A549 (cell line): ENCODE measurements at regions not wholly inside any gene's neighbourhood (a gene's known extent, or its start where the extent isn't known, plus 50 kb on each side); places are given as distances from the start of the nearest gene placed in this dataset.
"Not testable (repeated sequence)": the region's sequence is repeated elsewhere in the genome, so short reads cannot be mapped to it uniquely, and the experiment has no call there.

Experiments used
- ATAC-seq, 2 experiments: fragments of 200-7000 bp in 1 of 2; fragments of >200 bp in 1 of 2; cut with Nextera tagmentation in 1 of 2; cut with Tn5 transposase in 1 of 2; 3 replicates each; pipeline versions ENCODE4 v1.8.0 to v1.9.1; 2018 to 2020; ENCODE audit warnings: mild to moderate bottlenecking in 1 of 2, moderate library complexity in 1 of 2
- CTCF ChIA-PET: fragments of 300-600 bp; sonication (Branson Sonifier 250); formaldehyde crosslinking; extraction: SDS; loops from one replicate; lab custom pipeline; 2021; ENCODE audit warnings: antibody characterized with exemption, inconsistent platforms; lab: Yijun Ruan, JAX
- POLR2A ChIA-PET: fragments of 350-600 bp; formaldehyde crosslinking; extraction: SDS; loops from one replicate; lab custom pipeline; 2021; ENCODE audit warnings: antibody characterized with exemption, inconsistent platforms; lab: Yijun Ruan, JAX
- DNase-seq, 2 experiments: peaks; one replicate each; pipeline versions ENCODE4 v3.0.0 to v3.0.0-alpha.2; 2011 to 2016; ENCODE audit warnings: low read depth in 1 of 2, low spot score in 1 of 2
- FAIRE-seq: peaks from 2 replicates; lab custom pipeline; 2011; peaks lifted over from hg19 to GRCh38; lab: Jason Lieb, UNC
- H3K27ac ChIP-seq, 2 experiments: fragments of >200 bp; sonication (Bioruptor Twin); formaldehyde crosslinking; 3 replicates each; pipeline ENCODE4 v1.5.1; 2016 to 2017
- H3K4me1 ChIP-seq: fragments of >200 bp; sonication (Bioruptor Twin); formaldehyde crosslinking; 3 replicates; pipeline ENCODE4 v1.6.1; 2016
- H3K4me2 ChIP-seq: fragments of >200 bp; sonication (Bioruptor Twin); formaldehyde crosslinking; 3 replicates; pipeline ENCODE4 v1.6.1; 2016
- H3K4me3 ChIP-seq: fragments of >200 bp; sonication (Bioruptor Twin); formaldehyde crosslinking; 3 replicates; pipeline ENCODE4 v1.5.1; 2016
- H3K9me3 ChIP-seq: fragments of >200 bp; sonication (Bioruptor Twin); formaldehyde crosslinking; 3 replicates; pipeline ENCODE4 v1.6.1; 2016
- BCL3 ChIP-seq: fragments of >200 bp; sonication (Bioruptor Twin); formaldehyde crosslinking; IDR thresholded peaks from 3 replicates; pipeline ENCODE4 v1.6.1; 2016
- CBX2 ChIP-seq: fragments of 200-600 bp; sonication (generic); IDR thresholded peaks from 2 replicates; pipeline ENCODE4 v1.6.1; 2016; ENCODE audit warnings: low read depth, mild to moderate bottlenecking, borderline replicate concordance
- CEBPB ChIP-seq, 2 experiments: fragments of >200 bp in 1 of 2; sonication (Bioruptor Twin) in 1 of 2; formaldehyde crosslinking in 1 of 2; IDR thresholded peaks; 2 replicates each; pipeline ENCODE4 v1.6.1; 2012 to 2016
- EHF ChIP-seq: fragments of 250-450 bp; sonication (Bioruptor Pico); IDR thresholded peaks from 2 replicates; pipeline ENCODE4 v1.5.0; 2020; ENCODE audit warnings: mild to moderate bottlenecking
- ESRRA ChIP-seq: fragments of 150-350 bp; IDR thresholded peaks from 2 replicates; pipeline ENCODE4 v1.6.1; 2014; ENCODE audit warnings: mild to moderate bottlenecking, low read length, borderline replicate concordance
- FOXS1 ChIP-seq: fragments of 250-450 bp; sonication (Bioruptor Pico); IDR thresholded peaks from 2 replicates; pipeline ENCODE4 v1.5.0; 2020; ENCODE audit warnings: mild to moderate bottlenecking, moderate library complexity
- HDAC2 ChIP-seq: fragments of 200-600 bp; sonication (generic); IDR thresholded peaks from 2 replicates; pipeline ENCODE4 v1.6.1; 2016
- HES2 ChIP-seq: fragments of >200 bp; sonication (Bioruptor Twin); formaldehyde crosslinking; IDR thresholded peaks from 2 replicates; pipeline ENCODE4 v1.6.1; 2016
- HMGXB4 ChIP-seq: fragments of 250-450 bp; sonication (Bioruptor Pico); IDR thresholded peaks from 2 replicates; pipeline ENCODE4 v1.5.0; 2021; ENCODE audit warnings: mild to moderate bottlenecking, moderate library complexity, borderline replicate concordance
- NFE2L2 ChIP-seq: fragments of 150-350 bp; conservative IDR thresholded peaks from 2 replicates; pipeline ENCODE4 v1.6.1; 2014; ENCODE audit warnings: low read length
- NR3C1 ChIP-seq: fragments of >200 bp; sonication (Bioruptor Twin); formaldehyde crosslinking; IDR thresholded peaks from 3 replicates; pipeline ENCODE4 v1.6.1; 2017
- RARB ChIP-seq: fragments of 250-450 bp; sonication (Bioruptor Pico); IDR thresholded peaks from 2 replicates; pipeline ENCODE4 v1.8.0; 2021; ENCODE audit warnings: mild to moderate bottlenecking, moderate library complexity
- REST ChIP-seq: fragments of 200-600 bp; sonication (generic); IDR thresholded peaks from 2 replicates; pipeline ENCODE4 v1.6.1; 2016; ENCODE audit warnings: antibody characterized with exemption, mild to moderate bottlenecking, moderate library complexity
- ZC3H11A ChIP-seq: fragments of 450-650 bp; IDR thresholded peaks from 2 replicates; pipeline ENCODE4 v1.6.1; 2014; ENCODE audit warnings: antibody characterized with exemption, mild to moderate bottlenecking
- ZSCAN20 ChIP-seq: fragments of 250-450 bp; sonication (Bioruptor Pico); IDR thresholded peaks from 2 replicates; pipeline ENCODE4 v1.8.0; 2022; ENCODE audit warnings: mild to moderate bottlenecking, moderate library complexity
- WGBS: methylation state at CpG from one replicate; pipeline ENCODE4 v1.1.6; 2017; ENCODE audit errors: missing lambda C conversion rate; 5-methylcytosine and 5-hydroxymethylcytosine counted together

GRCh38 chr5:166916021-166916420 is 1375.4 kb upstream of the WWC1 start:
- no peaks in the 10 kb centered on the region for H3K9me3 ChIP-seq
- no peak overlapping the region for H3K4me2 ChIP-seq
- ATAC-seq (no peak), FAIRE-seq (no peak), DNase-seq (no peak)
- no peaks in the 10 kb centered on the region for H3K4me1 ChIP-seq
- no peak overlapping the region for H3K4me3 ChIP-seq
- POLR2A ChIA-PET = no interaction called here
- TF ChIP-seq CBX2 = no peak
- no peak for TF ChIP-seq EHF (CRISPR knock-in tag)
- no peak for TF ChIP-seq ESRRA
- no peak for TF ChIP-seq ZSCAN20 (CRISPR knock-in tag)
- TF ChIP-seq REST = no peak
- no peak for TF ChIP-seq ZC3H11A
- H3K27ac ChIP-seq = no peak overlapping the region
- WGBS = 68% methylated on average over 4 of the region's 4 CpGs
- CTCF ChIA-PET = no interaction called here

GRCh38 chr5:166926138-166926537 is 1365.3 kb upstream of the WWC1 start:
- no peak overlapping the region for H3K4me2 ChIP-seq
- ATAC-seq (no peak), FAIRE-seq (no peak), DNase-seq (no peak)
- TF ChIP-seq NFE2L2 (no peak), RARB (CRISPR knock-in tag) (no peak), BCL3 (no peak)
- no peak overlapping the region for H3K4me3 ChIP-seq
- ChIA-PET POLR2A (no interaction called here), CTCF (no interaction called here)
- 52% methylated on average over 11 of the region's 11 CpGs for WGBS
- H3K27ac ChIP-seq = no peak overlapping the region
- H3K4me1 ChIP-seq = no peaks in the 10 kb centered on the region
- no peaks in the 10 kb centered on the region for H3K9me3 ChIP-seq

GRCh38 chr5:166926806-166927475 is 1364.5 kb upstream of the WWC1 start:
- not testable (repeated sequence) for ATAC-seq

GRCh38 chr5:166936351-166936750 is 1355.1 kb upstream of the WWC1 start:
- DNase-seq = no peak
- no peaks in the 10 kb centered on the region for H3K4me1 ChIP-seq
- 77% methylated on average over 14 of the region's 22 CpGs for WGBS
- ATAC-seq = no peak
- no peak overlapping the region for H3K27ac ChIP-seq
- H3K9me3 ChIP-seq = no peaks in the 10 kb centered on the region
- POLR2A ChIA-PET = no interaction called here
- no peak for FAIRE-seq
- no peak overlapping the region for H3K4me3 ChIP-seq
- H3K4me2 ChIP-seq = no peak overlapping the region
- TF ChIP-seq HMGXB4 = no peak
- no peak for TF ChIP-seq HES2
- TF ChIP-seq NR3C1 = no peak
- TF ChIP-seq CEBPB (IDR thresholded peaks at IDR 0.05) = no peak
- no peak for TF ChIP-seq FOXS1
- TF ChIP-seq HDAC2 = no peak
- TF ChIP-seq, all 56 proteins: peak for 0
- CTCF ChIA-PET = no interaction called here

More at GRCh38 chr5:166926806-166927475, 1364.5 kb upstream of the WWC1 start:
- H3K4me3 ChIP-seq, FAIRE-seq, H3K9me3 ChIP-seq, H3K4me1 ChIP-seq, H3K4me2 ChIP-seq, H3K27ac ChIP-seq, DNase-seq, POLR2A ChIA-PET: not testable (repeated sequence)
- CTCF ChIA-PET = interaction anchor here (0.6 kb wide), 1 partner anchor 185 kb away, joined by 3 read pairs; no protein-coding TSS in a partner anchor
- WGBS = 70% methylated on average over 29 of the region's 48 CpGs
